Glutamatergic neuron (in vitro differentiated cells): ENCODE measurements at regions not wholly inside any gene's neighbourhood (a gene's known extent, or its start where the extent isn't known, plus 50 kb on each side); places are given as distances from the start of the nearest gene placed in this dataset.
"Not testable (repeated sequence)": the region's sequence is repeated elsewhere in the genome, so short reads cannot be mapped to it uniquely, and the experiment has no call there.

Source experiments
- DNase-seq: peaks from one replicate; pipeline ENCODE4 v3.0.0; 2022
- H3K27ac Mint-ChIP-seq: one replicate; pipeline ENCODE4 v1.8.0; 2020; ENCODE audit warnings: mild to moderate bottlenecking, mixed read lengths, inconsistent platforms; ENCODE audit not compliant: unreplicated experiment
- H3K27me3 Mint-ChIP-seq: one replicate; pipeline ENCODE4 v1.8.0; 2020; ENCODE audit warnings: mild to moderate bottlenecking, moderate library complexity, mixed read lengths, inconsistent platforms; ENCODE audit not compliant: unreplicated experiment
- H3K36me3 Mint-ChIP-seq: one replicate; pipeline ENCODE4 v1.8.0; 2020; ENCODE audit warnings: mild to moderate bottlenecking, mixed read lengths, inconsistent platforms; ENCODE audit not compliant: unreplicated experiment
- H3K4me1 Mint-ChIP-seq: one replicate; pipeline ENCODE4 v1.8.0; 2020; ENCODE audit warnings: mild to moderate bottlenecking, low read depth, mixed read lengths, inconsistent platforms; ENCODE audit not compliant: unreplicated experiment
- H3K4me3 Mint-ChIP-seq: one replicate; pipeline ENCODE4 v1.8.0; 2020; ENCODE audit warnings: mild to moderate bottlenecking, mixed read lengths, inconsistent platforms; ENCODE audit not compliant: unreplicated experiment
- H3K9me3 Mint-ChIP-seq: one replicate; pipeline ENCODE4 v1.8.0; 2020; ENCODE audit warnings: mild to moderate bottlenecking, moderate library complexity, mixed read lengths, inconsistent platforms; ENCODE audit not compliant: unreplicated experiment
- TF ChIP-seq, protein P1 (sequence below): fragments of 200-600 bp; sonication (generic); IDR thresholded peaks from one replicate; pipeline ENCODE4 v1.5.0; 2021; ENCODE audit not compliant: partially characterized antibody, unreplicated experiment

DNA sequence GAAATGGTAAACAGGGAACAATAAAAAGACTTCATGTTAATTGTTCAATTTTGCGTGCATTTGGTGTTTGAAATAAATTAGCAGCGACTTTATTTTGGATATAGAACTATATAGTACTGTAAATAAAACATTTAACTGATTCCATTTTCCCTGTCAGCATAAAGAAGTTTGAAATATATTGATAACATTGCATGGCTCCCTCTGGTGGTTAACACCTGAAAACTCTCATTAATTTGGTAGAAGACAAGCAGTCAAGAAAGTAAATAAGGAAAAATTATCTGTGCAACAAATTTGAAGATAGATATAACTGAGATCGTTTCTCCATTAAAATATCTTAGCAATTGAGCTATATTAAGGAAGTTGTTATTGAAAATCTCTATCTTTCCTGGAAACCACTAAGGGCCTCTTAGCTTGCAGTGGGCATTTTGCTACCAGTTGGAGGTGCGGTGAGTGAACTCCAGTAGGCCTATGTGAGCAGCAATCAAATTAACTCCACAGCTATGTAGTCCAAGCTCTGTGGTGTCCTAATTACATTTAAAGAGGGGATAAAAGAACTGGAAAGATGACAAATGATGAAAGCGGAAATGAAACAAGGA lies 435.7 kb upstream of the FKBP1C start:
- DNase-seq: no peak
- Mint-ChIP-seq H3K9me3 (no peaks in the 10 kb centered on the region), H3K27me3 (no peaks in the 10 kb centered on the region), H3K4me1 (no peaks in the 10 kb centered on the region), H3K27ac (no peak overlapping the region), H3K4me3 (no peak overlapping the region), H3K36me3 (no peaks in the 10 kb centered on the region)
- TF ChIP-seq, protein P1, sequence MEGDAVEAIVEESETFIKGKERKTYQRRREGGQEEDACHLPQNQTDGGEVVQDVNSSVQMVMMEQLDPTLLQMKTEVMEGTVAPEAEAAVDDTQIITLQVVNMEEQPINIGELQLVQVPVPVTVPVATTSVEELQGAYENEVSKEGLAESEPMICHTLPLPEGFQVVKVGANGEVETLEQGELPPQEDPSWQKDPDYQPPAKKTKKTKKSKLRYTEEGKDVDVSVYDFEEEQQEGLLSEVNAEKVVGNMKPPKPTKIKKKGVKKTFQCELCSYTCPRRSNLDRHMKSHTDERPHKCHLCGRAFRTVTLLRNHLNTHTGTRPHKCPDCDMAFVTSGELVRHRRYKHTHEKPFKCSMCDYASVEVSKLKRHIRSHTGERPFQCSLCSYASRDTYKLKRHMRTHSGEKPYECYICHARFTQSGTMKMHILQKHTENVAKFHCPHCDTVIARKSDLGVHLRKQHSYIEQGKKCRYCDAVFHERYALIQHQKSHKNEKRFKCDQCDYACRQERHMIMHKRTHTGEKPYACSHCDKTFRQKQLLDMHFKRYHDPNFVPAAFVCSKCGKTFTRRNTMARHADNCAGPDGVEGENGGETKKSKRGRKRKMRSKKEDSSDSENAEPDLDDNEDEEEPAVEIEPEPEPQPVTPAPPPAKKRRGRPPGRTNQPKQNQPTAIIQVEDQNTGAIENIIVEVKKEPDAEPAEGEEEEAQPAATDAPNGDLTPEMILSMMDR: peak; percentile 89

DNA sequence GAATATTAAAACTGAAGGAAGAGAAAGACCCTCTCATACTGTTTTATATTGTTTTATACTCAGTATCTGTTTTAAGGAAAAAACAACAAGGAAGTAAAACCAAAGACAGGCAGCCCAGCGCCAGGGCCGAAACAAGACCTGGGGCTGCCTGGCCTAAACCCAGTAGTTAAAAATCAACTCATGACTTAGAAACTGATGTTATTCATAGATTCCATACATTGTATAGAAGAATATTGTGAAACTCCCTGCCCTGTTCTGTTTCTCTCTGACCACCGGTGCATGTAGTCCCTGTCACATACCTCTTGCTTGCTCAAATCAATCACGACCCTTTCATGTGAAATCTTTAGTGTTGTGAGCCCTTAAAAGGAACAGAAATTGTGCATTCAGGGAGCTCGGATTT lies 445.1 kb upstream of the FKBP1C start:
- DNase-seq, H3K27ac Mint-ChIP-seq, H3K4me3 Mint-ChIP-seq, H3K36me3 Mint-ChIP-seq, H3K27me3 Mint-ChIP-seq, H3K4me1 Mint-ChIP-seq, H3K9me3 Mint-ChIP-seq: not testable (repeated sequence)

DNA sequence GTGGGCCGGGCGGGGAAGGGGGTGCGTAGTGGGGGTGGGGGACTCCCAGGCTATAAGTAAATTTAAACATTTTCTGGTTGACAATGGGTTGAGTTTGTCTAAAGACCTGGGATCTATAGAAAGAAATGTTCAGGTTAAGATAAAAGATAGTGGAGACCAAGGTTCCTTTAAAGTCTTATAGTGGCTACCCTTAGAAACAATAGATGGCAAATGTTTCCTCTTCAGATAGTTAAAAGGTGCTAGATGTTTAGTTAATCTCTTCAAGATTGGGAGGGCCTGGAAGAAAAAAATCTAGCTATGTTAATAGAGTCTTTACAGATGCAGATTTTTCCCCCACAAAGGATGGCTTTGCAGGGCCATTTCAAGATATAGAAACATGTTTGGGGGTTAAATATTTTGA lies 446.4 kb upstream of the FKBP1C start:
- Mint-ChIP-seq H3K4me1 (peaks cover 5% of the 10 kb centered on the region), H3K27me3 (peaks cover 2% of the 10 kb centered on the region), H3K4me3 (no peak overlapping the region), H3K9me3 (no peaks in the 10 kb centered on the region), H3K36me3 (no peaks in the 10 kb centered on the region), H3K27ac (no peak overlapping the region)
- no peak for DNase-seq
- TF ChIP-seq, protein P1: no peak

DNA sequence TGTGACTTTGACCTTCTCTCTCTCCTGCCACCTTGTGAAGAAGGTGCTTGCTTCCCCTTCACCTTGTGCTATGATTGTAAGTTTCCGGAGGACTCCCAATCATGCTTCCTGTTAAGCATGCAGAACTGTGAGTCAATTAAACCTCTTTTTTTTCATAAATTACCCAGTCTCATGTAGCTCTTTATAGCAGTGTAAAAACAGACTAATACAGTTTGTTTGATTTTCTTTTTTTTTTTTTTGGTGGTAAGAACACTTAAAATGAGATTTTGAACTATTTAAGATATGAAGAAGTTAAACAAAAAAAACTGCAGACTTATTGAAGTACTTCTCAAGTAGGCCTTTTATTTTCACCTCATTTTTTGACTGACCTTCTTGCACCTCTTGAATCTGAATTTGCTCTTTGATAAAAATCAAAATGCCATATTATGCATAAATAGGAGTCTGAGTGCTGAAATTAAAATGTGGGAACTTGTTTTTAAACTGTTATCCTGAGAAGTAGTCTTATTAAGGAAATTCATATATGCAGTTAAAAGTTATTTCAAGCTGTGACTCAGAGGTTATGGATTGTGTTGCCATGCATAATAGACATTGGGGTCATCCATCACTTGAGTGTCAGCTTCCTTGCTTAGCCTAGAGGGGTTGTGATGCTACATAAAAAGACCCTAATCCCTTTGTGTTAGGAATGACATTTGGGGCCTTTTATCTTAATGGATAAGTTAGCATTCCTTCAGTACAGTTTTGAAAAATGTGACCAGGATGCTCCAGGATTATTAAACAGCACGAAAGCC lies 447.9 kb upstream of the FKBP1C start:
- Mint-ChIP-seq H3K4me3 (no peak overlapping the region), H3K4me1 (peaks cover 6% of the 10 kb centered on the region), H3K36me3 (no peaks in the 10 kb centered on the region), H3K27ac (no peak overlapping the region), H3K27me3 (peaks cover 2% of the 10 kb centered on the region), H3K9me3 (no peaks in the 10 kb centered on the region)
- no peak for DNase-seq
- TF ChIP-seq, protein P1: no peak

DNA sequence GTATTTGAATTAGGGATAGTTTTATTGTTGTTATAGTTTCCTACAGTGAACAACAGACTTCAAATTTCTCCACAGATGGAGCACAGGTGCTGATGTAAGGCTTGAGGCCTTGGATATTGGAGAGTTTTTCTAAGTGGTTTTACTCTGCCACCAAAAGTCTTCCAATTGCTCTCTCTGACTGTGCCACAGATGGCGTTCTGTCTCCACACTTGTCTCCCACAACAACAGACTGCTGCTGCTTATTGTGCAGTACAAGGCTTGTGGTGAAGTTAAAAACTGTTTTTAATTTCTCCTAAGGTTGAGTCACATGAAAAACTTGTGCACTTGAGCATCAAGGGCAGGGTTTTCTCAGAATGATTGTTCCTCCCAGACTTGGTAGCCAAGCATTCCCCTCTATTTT lies 460.9 kb upstream of the KHDRBS2 start:
- no peaks in the 10 kb centered on the region for H3K36me3 Mint-ChIP-seq
- H3K27me3 Mint-ChIP-seq: no peaks in the 10 kb centered on the region
- H3K9me3 Mint-ChIP-seq: no peaks in the 10 kb centered on the region
- TF ChIP-seq, protein P1: no peak
- H3K27ac Mint-ChIP-seq: peak overlapping the region; percentile 68
- DNase-seq: peak; percentile 13
- H3K4me3 Mint-ChIP-seq: no peak overlapping the region
- H3K4me1 Mint-ChIP-seq: peaks cover 10% of the 10 kb centered on the region
